Smooth muscle cell (in vitro differentiated cells): ENCODE measurements at regions not wholly inside any gene's neighbourhood (a gene's known extent, or its start where the extent isn't known, plus 50 kb on each side); places are given as distances from the start of the nearest gene placed in this dataset.

Source experiments
- DNase-seq: peaks from one replicate; lab custom pipeline; 2025; ENCODE audit not compliant: unreplicated experiment; lab: John Stamatoyannopoulos, UW
- H2AFZ ChIP-seq: fragments of 200-600 bp; sonication (generic); 2 replicates; pipeline ENCODE4 v1.6.0; 2016; ENCODE audit warnings: antibody characterized with exemption, low read depth, mild to moderate bottlenecking
- H3F3A ChIP-seq: fragments of 200-600 bp; sonication (generic); 2 replicates; pipeline ENCODE4 v1.6.0; 2017; ENCODE audit warnings: antibody characterized with exemption, low read depth
- H3K27ac ChIP-seq: fragments of 200-600 bp; sonication (generic); 2 replicates; pipeline ENCODE4 v1.5.1; 2016; ENCODE audit warnings: low read depth, mild to moderate bottlenecking
- H3K27me3 ChIP-seq: fragments of 200-600 bp; sonication (generic); 2 replicates; pipeline ENCODE4 v1.6.1; 2016; ENCODE audit warnings: low read depth, mild to moderate bottlenecking
- H3K36me3 ChIP-seq: fragments of 200-600 bp; sonication (generic); 2 replicates; pipeline ENCODE4 v1.5.1; 2016; ENCODE audit warnings: low read depth
- H3K4me1 ChIP-seq: fragments of 200-600 bp; sonication (generic); 2 replicates; pipeline ENCODE4 v1.5.1; 2016; ENCODE audit warnings: low read depth
- H3K4me2 ChIP-seq: fragments of 200-600 bp; sonication (generic); 2 replicates; pipeline ENCODE4 v1.6.0; 2016; ENCODE audit warnings: mild to moderate bottlenecking
- H3K4me3 ChIP-seq: fragments of 200-600 bp; sonication (generic); 2 replicates; pipeline ENCODE4 v1.5.1; 2016; ENCODE audit warnings: mild to moderate bottlenecking
- H3K79me2 ChIP-seq: fragments of 200-600 bp; sonication (generic); 2 replicates; pipeline ENCODE4 v1.6.0; 2016; ENCODE audit warnings: low read depth, mild to moderate bottlenecking
- H3K9ac ChIP-seq: fragments of 200-600 bp; sonication (generic); 2 replicates; pipeline ENCODE4 v1.6.0; 2016; ENCODE audit warnings: low read depth
- H3K9me3 ChIP-seq: fragments of 200-600 bp; sonication (generic); replicated peaks from 2 replicates; pipeline ENCODE4 v1.5.1; 2016; ENCODE audit warnings: low read depth
- H4K20me1 ChIP-seq: fragments of 200-600 bp; sonication (generic); 2 replicates; pipeline ENCODE4 v1.6.0; 2016; ENCODE audit warnings: low read depth
- CTCF ChIP-seq: fragments of 200-600 bp; sonication (generic); IDR thresholded peaks from 2 replicates; pipeline ENCODE4 v1.5.1; 2017; ENCODE audit warnings: borderline replicate concordance, mild to moderate bottlenecking, antibody characterized with exemption; ENCODE audit not compliant: insufficient read depth, poor library complexity, severe bottlenecking
- WGBS: methylation state at CpG from one replicate; pipeline ENCODE4 v1.1.7; 2016; ENCODE audit warnings: low lambda C conversion rate; 5-methylcytosine and 5-hydroxymethylcytosine counted together

- H3K27ac ChIP-seq = no peak overlapping the region
- H3K4me1 ChIP-seq = peaks cover 24% of the 10 kb centered on the region
- H3K9me3 ChIP-seq = no peaks in the 10 kb centered on the region
- peaks cover 52% of the 10 kb centered on the region for H3K27me3 ChIP-seq
- no peaks in the 10 kb centered on the region for H3F3A ChIP-seq
- no peak overlapping the region for H2AFZ ChIP-seq
- no peak overlapping the region for H3K9ac ChIP-seq
- H3K36me3 ChIP-seq = no peaks in the 10 kb centered on the region
- no peaks in the 10 kb centered on the region for H3K79me2 ChIP-seq
- H3K4me2 ChIP-seq = no peak overlapping the region
- WGBS = 73% methylated on average over 26 of the region's 26 CpGs
- no peak for DNase-seq
- H4K20me1 ChIP-seq = no peaks in the 10 kb centered on the region
- no peak for TF ChIP-seq CTCF
- no peak overlapping the region for H3K4me3 ChIP-seq
These were observed 70.8 kb upstream of the UNC5A start for GRCh38 chr5:176739461-176740051.

GRCh38 chr5:176740131-176740701 is 70.1 kb upstream of the UNC5A start:
- H3K27me3 ChIP-seq = peaks cover 59% of the 10 kb centered on the region
- TF ChIP-seq CTCF = no peak
- 87% methylated on average over 16 of the region's 16 CpGs for WGBS

GRCh38 chr5:176740702-176741496 is 69.5 kb upstream of the UNC5A start:
- no peaks in the 10 kb centered on the region for H3K36me3 ChIP-seq
- no peak for DNase-seq
- WGBS = 92% methylated on average over 24 of the region's 24 CpGs
- no peak overlapping the region for H2AFZ ChIP-seq
- H3K4me2 ChIP-seq = no peak overlapping the region
- H3K4me1 ChIP-seq = peaks cover 27% of the 10 kb centered on the region
- H4K20me1 ChIP-seq = no peaks in the 10 kb centered on the region
- no peaks in the 10 kb centered on the region for H3F3A ChIP-seq
- H3K27me3 ChIP-seq = peaks cover 64% of the 10 kb centered on the region
- no peak for TF ChIP-seq CTCF
- H3K4me3 ChIP-seq = no peak overlapping the region
- no peak overlapping the region for H3K27ac ChIP-seq
- no peaks in the 10 kb centered on the region for H3K9me3 ChIP-seq
- no peak overlapping the region for H3K9ac ChIP-seq
- H3K79me2 ChIP-seq = no peaks in the 10 kb centered on the region

More at GRCh38 chr5:176740131-176740701, 70.1 kb upstream of the UNC5A start:
- DNase-seq = no peak
- Histone ChIP-seq H2AFZ (no peak overlapping the region), H3K4me1 (peaks cover 24% of the 10 kb centered on the region), H4K20me1 (no peaks in the 10 kb centered on the region), H3F3A (no peaks in the 10 kb centered on the region), H3K27ac (no peak overlapping the region), H3K79me2 (no peaks in the 10 kb centered on the region), H3K4me2 (no peak overlapping the region), H3K9me3 (no peaks in the 10 kb centered on the region), H3K4me3 (no peak overlapping the region), H3K9ac (no peak overlapping the region), H3K36me3 (no peaks in the 10 kb centered on the region)
